SW 1271 (cell line): ENCODE measurements at regions not wholly inside any gene's neighbourhood (a gene's known extent, or its start where the extent isn't known, plus 50 kb on each side); places are given as distances from the start of the nearest gene placed in this dataset.
"Not testable (repeated sequence)": the region's sequence is repeated elsewhere in the genome, so short reads cannot be mapped to it uniquely, and the experiment has no call there.

Experiments used
- DNase-seq, 2 experiments: peaks; one replicate each; lab custom pipeline; 2025; lab: John Stamatoyannopoulos, UW

GRCh38 chr5:50898966-50899365 lies 232.5 kb downstream of the PARP8 start:
- DNase-seq = no peak

DNA sequence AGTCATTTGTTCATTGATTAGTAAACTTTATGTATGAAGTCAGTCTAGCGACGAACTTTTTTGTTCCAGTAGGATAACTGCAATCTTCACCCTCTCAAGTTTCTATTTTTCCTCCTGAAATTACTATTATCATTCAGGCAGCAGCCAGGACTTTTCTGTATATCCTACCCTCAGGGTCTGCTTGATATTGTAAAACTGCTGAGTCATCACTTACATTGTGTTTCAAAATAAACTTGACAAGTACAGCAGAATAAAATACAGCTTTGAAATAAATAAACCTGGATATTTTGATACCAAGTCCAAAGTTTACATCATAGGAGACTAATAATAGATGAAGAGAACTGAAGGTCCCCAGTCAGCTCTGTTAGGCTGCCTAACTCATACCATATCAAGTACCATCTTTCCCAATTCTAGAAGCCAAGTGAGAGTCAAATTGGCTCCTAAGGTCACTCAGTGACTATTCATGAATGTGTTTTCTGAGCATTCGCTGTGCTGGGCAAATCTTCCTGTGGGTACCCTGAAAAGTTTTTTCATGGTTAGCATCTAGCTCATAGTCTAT lies 234.6 kb downstream of the PARP8 start:
- DNase-seq = no peak

DNA sequence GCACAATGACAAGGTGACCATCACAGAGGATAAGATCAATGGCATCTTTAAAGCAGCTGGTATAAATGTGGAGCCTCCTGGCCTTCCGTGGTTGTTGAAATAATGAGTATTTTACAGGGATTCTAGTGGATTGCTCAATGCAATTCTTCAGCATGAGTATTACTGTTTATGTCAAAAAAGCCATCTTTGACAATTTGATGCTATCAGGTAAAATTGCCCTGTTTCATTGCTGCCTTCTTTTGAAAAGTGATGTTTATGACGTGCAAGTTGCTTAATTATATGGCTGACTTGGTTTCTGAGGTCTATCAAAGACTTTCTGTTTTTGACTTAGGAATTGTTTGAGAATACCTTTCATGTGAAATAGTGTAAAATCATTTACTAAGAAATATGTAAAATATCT lies 237.2 kb downstream of the PARP8 start:
- DNase-seq = no peak

GRCh38 chr5:50905996-50906570 lies 239.6 kb downstream of the PARP8 start:
- DNase-seq = no peak

GRCh38 chr5:50920160-50920559 lies 253.7 kb downstream of the PARP8 start:
- not testable (repeated sequence) for DNase-seq

DNA sequence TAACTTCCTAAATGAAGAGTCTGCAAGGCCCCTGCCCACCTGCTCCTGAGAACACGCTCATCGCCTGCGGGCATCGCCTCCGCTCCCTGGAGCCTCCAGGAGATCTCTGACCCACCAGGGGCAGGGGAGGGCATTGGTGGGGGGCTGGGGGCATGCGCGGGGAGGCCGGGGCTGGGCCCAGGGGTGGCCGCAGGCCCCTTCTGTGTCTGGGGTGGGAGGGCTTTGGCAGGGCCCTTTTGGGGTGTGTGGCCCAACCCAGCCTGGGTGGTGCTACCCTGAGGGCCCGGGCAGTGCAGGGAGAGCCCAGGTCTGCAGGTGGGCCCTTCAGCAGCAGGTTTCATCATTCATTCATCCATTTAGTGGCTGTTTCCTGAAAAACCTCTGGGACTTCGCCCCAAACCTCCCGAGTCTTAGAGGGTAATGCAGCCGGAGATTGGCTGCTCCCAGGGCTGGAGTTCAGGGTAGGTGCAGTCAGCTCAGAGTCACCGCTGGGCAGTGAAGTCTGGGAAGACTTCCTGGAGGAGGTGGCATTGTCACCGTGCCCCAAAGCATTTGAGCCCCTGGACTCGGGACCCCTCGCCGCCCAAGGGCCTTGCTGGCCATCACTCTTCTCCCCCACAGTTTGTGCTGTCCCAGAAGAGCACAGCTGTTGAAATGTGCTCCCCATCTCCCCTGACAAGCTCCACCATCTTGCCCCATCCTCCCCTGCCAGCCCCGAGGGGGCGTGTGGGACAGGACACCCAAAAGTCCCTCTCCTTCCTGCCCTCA lies 255.1 kb downstream of the PARP8 start:
- DNase-seq = no peak

DNA sequence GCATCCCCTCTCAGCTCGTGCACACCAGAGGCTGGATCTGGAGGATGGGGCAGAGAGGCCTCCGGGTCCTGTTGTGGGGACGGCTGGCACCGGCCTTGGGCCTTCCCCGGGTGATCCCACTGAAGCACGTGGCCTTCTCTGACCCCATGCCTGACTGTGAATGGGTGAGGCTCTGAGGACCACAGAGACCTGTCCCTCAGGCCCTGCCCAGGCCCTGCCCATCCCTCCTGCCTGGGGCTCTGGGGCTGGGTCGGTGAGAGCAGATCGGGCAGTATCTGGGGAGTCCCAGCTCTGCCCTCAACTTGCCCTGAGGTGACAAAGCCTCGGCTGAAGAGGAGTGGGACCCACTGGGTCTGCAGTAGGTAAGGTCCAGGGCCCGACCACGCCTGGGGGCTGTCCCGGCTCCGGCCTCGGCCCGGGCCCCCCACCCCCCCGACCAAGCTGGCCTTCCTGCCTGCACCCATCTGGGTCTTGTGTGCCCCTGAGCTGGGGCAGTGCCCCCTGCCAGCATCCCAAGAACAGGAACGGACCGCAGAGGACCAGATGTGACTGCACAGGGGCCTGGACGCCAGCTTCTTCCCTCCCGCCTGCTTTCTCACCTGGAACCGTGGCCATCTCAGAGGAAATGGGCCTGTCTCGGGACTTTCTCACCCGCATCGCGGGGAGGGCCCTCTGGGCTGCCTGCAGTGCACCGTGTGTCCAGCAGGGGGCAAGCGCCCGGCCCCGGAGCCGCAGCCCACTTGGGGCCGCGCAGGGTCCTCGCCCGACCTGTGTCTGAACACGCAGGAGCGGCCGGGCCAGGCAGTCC lies 255.9 kb downstream of the PARP8 start:
- DNase-seq = not testable (repeated sequence)

DNA sequence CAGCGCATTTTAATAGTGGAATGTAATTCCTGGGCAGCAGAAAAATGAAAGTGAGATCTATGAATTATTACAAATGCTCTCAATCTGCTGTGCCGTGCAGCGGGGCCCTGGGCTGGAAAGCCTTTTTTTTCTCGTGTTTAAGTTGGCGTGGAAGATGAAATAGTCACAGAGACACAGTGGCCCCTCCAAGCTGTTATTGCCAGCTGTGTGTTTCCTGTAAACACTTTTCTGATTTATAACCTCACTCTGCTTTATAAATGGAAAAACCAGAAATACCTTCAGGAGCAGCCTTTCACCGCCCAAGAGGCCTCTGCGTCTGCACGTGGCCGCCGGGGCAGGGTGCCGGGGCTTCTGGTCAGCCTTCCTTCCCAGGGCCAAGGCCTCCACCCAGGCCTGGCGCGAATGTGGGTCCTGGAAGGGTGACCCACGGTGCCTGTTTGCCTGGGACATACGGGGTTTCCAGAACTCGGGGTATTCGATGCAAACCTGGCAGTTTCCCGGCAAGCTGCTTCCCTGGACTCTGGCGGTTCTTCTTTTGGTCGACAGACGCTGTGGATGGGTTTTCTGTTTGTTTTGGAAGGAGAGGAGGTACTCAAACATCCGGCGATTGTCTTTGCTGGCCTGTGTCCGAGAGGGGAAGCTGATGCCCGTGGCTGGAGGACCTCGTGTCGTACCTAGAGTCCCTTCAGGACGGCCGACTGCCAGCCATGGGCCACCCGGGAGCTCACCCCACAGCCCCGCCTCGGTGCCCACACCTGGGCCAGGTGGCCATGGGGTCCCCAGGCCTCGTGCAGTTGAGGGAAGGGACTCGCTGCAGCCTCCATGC lies 256.7 kb downstream of the PARP8 start:
- no peak for DNase-seq

- no peak for DNase-seq
These were observed 257.5 kb downstream of the PARP8 start for GRCh38 chr5:50923768-50924494.

- DNase-seq = no peak
These were observed 261.5 kb downstream of the PARP8 start for GRCh38 chr5:50927953-50928352.

- DNase-seq = no peak
These were observed 262.7 kb downstream of the PARP8 start for GRCh38 chr5:50929174-50929573.

GRCh38 chr5:50934343-50934742 lies 267.9 kb downstream of the PARP8 start:
- DNase-seq = no peak

- DNase-seq = no peak
These were observed 278.7 kb downstream of the PARP8 start for GRCh38 chr5:50945139-50945538.

GRCh38 chr5:50947906-50948683 lies 281.7 kb downstream of the PARP8 start:
- no peak for DNase-seq

DNA sequence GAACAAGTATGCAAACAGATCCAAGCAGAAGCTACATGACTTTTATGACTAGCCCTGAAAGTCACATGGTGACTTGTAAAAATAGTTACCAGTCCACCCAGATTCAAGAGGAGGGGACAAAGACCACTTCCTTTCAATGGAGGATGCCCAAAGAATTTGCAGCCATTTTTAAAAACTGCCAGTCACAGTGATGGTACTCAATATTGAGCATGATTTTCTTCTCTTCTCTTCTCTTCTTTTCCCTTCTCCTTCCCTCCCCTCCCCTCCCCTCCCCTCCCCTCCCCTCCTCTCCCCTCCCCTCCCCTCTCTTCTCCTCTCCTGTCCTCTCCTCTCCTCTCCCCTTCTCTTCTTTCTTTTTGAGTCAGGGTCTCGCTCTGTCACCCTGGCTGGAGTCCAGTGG lies 286.9 kb downstream of the PARP8 start:
- no peak for DNase-seq

GRCh38 chr5:50958852-50959457 lies 292.5 kb downstream of the PARP8 start:
- DNase-seq = peak; percentile 6 to 66

GRCh38 chr5:50962934-50963872 lies 296.8 kb downstream of the PARP8 start:
- peak; percentile 42 to 73 for DNase-seq

DNA sequence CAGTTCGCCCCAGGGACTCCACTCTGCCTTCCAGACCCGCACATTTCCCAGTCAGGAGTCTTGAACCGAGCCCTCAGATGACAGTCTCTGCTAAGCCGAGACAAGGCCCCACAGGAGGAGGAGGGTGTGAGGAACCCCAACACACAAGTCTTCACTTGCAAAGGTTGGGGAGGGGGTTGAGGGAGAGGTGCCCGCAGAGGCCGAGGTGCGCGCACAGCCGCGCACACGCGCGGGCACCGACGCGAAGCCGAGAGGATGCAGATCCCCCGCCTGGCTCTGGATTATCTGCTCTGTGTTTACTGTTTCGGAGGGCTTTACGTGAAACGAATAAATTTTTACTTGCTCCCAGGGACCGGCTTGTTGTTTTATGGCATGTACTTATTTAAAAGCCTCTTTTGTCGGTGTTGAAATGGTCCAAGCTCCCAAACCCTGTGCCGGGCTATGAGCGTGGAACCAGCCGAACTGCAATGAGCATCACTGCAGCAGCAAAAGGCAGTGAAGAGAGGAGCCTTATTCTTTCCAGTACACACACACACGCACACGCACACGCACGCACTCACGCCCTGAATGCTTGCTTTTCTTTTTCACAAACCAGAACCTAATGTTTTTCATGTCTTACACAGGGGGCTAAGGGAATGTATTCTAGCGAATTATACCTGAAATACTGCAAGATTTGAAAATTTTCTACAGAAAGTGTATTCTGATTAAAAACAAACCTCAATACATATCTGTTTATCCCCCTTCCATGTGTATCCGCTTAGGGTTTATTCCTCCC lies 297.7 kb downstream of the PARP8 start:
- DNase-seq = no peak
